HG03135 (cell line): ENCODE measurements at regions not wholly inside any gene's neighbourhood (a gene's known extent, or its start where the extent isn't known, plus 50 kb on each side); places are given as distances from the start of the nearest gene placed in this dataset.
"Not testable (repeated sequence)": the region's sequence is repeated elsewhere in the genome, so short reads cannot be mapped to it uniquely, and the experiment has no call there.

Source experiments
- ATAC-seq: cut with Tn5 transposase; IDR thresholded peaks from one replicate; pipeline ENCODE4 v1.9.1; 2021; ENCODE audit warnings: mild to moderate bottlenecking, moderate library complexity; ENCODE audit not compliant: unreplicated experiment

DNA sequence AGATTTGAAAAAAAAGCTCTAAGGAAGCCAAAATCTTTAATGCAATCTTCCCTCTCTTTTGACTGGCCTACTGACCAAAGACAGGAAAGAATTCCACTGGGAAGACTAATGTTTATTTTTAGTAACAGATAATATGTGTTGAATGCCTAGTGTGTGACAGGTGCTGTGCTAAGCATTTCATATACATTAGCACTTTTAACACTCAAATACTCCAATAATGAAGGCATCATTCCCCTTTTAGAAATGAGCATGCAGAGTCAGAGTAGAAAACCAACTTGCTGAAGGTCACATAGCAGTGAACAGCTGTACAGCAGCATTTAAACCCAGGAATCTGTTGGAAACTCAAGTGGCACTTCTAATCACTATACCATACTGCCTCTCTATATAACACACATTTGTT lies 170.6 kb downstream of the MINAR1 start:
- ATAC-seq, result no peak

- no peak for ATAC-seq
Measured at GRCh38 chr15:79606831-79607355, 174.8 kb downstream of the MINAR1 start.

DNA sequence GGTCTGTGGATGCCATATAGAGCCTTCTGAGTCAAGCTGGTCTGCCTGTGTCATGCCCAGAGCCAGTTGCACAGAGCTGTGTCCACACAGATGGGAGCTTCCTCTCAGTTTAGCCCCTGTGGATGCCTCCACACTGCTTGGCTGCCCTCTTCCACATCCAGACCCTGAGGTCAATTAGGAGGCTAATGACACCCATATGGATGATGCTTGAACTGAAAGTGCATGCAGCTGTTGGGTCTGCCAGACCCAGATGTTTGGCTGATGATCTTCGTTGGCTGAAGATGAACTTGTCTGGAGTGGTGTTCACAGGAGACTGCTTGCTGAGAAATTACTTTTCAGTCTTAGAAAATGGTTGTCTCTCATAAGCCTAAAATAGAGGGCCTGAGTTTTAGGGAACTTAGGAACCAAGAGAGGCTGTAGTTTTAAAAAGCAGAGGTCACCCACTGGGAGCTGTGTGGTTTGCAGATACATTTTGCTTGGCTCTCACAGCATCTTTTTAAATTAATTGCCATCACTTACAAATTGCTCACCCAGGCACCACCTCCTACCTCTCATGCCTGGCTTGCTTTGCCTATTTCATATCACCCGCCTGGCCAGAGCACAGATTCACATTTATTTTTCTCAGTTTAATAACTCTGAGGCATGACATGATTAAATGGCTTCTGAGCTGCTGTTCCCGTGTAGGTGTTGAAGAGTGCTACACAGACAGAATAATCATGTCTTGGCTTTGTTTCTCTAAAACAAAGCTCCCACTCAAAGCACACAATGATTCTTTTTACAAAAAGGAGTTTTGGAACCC lies 176.1 kb downstream of the MINAR1 start:
- ATAC-seq, result no peak

GRCh38 chr15:79609506-79609905 lies 177.4 kb downstream of the MINAR1 start:
- ATAC-seq, result no peak

DNA sequence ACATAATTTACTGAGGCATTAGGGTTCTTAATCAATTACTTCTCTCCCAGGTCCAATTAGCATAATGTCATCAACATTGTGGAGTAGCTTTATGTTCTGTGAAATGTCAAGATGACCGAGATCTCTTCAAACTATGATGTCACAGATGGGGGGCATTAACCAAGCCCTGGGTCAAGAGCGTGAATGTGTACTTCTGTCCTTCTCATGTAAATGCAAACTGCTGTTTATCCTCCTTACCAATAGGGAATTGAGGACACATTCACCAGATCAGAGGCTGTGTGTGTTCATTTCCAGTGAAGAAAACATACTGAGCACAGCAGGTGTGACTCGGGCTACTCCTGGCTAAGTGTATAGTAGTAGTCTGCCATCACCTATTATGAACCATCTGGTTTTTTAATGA lies 177.9 kb downstream of the MINAR1 start:
- no peak for ATAC-seq

DNA sequence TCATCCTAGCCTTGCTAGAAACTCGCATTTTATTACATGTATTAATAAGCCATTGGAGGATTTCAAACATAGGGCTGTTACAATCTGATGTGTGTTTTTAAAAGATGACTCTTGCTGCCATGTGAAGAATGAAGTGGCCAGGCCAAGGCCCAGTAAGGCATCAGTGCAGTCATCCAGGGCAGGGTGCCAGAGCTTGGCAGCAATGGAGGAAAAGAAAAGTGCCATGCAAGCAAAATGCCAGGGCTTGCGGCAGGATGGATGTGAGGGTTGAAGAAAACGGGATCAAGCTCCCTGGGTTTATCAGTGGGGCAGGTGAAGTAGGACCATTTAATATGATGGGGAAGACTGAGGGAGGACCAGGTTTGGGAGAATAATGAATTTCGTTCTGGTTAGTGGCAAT lies 183.6 kb downstream of the MINAR1 start:
- no peak for ATAC-seq

- no peak for ATAC-seq
Measured at GRCh38 chr15:79617071-79617470, 184.9 kb downstream of the MINAR1 start.

DNA sequence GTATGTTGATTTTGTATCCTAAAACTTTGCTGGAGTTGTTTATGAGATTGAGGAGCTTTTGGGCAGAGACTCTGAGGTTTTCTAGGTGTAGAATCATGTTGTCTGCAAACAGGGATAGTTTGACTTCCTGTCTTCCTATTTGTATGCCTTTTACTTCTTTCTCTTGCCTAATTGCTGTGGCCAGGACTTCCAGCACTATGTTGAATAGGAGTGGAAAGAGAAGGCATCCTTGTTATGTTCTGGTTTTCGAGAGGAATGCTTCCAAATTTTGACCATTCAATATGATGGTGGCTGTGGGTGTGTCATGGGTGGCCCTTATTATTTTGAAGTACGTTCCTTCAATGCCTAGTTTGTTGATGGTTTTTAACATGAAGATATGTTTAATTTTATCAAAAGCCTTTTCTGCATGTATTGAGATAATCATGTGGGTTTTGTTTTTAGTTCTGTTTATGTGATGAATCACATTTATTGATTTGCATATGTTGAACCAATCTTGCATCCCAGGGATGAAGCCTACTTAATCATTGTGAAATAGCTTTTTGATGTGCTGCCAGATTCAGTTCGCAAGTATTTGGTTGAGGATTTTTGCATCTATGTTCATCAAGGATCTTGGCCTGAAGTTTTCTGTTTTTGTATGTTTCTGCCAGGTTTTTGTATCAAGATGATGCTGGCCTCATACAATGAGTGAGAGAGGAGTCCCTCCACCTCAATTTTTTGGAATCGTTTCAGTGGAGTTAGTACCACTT lies 188.1 kb downstream of the MINAR1 start:
- no peak for ATAC-seq

DNA sequence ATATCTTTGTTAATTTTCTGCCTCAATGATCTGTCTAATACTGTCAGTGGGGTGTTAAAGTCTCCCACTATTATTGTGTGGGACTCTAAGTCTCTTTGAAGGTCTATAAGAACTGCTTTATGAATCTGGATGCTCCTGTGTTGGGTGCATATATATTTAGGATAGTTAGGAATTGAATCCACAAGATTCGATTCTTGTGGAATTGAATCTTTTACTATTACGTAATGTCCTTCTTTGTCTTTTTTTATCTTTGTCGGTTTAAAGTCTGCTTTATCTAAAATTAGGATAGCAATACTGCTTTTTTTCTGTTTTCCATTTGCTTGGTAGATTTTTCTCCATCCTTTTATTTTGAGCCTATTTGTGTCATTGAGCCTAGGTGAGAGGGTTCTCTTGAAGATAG lies 189.7 kb downstream of the MINAR1 start:
- ATAC-seq, result not testable (repeated sequence)

GRCh38 chr15:79623488-79623887 lies 191.4 kb downstream of the MINAR1 start:
- no peak for ATAC-seq

DNA sequence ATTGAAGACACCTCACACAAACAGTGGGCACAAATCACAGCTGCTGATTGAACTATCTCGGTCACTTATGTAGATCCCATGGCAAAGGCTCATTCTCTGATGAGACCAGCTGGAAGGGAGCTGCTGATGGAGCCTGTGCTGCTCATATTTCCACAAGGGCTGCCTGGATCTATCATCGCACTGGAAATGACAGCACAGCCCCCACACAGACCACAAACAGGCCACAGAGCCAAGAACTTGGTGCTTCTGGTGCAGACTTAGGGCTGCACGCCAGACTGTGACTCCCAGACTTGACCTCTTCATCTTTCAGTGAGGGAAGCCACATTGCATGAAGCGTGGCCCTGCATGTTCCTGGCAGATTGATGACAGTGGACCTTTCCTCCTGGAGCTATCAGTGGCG lies 197.6 kb downstream of the MINAR1 start:
- no peak for ATAC-seq

DNA sequence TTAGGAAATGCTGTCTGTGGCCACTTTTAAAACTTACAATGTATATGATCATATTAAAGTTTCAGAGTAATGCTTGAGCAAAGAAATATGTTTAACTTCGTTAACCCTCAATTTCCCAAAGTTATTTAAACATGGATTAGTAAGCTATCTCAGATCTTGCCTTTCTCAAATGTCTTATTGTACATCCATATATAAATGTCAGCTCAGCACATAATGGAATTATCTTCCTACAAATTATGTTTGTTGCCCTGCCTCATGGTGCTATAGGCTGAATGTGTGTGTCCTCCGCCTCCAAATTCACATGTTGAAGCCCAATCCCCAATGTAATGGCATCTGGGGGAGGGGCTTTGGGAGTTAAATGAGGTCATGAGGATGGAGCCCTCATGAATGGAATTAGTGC lies 200.3 kb downstream of the MINAR1 start:
- no peak for ATAC-seq

DNA sequence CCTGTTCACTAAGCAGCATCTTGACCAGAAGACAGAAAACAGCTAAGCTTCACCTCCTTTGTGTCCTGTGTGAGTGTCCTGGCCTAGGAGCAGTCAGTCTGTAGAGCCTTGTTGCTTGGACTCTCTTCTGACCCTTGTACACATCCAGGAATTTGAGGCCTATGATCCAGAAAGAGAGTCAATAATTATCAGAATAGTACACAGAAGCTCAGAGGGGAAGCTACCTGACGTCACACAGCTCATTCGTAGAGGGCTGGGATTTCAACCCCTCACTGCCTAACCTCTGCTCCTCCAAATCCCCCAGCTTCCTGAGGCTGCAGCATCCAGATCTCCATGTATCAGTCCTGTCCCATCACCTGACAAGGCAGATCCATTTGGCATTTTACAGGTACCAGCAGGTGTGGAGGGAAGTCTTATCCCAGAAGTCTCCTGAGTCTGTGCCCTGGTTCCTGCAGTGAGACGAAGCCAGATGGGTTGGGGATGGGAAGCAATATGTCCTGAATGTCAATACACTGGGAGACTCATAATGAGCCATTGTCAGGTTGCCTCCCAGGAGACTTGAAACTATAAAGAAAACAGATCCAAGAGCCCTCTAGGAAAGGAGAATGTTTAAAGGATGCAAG lies 203.1 kb downstream of the MINAR1 start:
- no peak for ATAC-seq

- ATAC-seq, result no peak
Measured at GRCh38 chr15:79635897-79636561, 203.9 kb downstream of the MINAR1 start.

DNA sequence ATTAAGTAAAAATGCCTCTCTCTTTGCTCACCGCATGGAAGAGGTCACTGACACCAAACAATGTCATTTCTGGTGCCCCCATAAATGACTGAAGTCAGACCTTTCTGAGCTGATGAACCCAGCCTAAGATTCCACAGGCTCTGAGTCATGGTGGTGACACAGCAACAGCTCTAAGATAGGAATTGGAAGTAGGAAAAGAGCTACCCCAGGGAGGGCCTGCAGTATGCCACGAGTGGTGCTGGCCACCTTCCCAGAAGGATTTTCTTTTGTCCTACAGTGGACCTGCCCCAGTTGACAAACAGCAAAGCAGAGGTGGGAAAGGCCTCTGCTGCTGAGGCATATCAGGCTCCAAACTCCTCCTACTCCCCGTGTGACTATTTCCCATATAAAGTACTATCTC lies 208.1 kb downstream of the MINAR1 start:
- ATAC-seq, result no peak

DNA sequence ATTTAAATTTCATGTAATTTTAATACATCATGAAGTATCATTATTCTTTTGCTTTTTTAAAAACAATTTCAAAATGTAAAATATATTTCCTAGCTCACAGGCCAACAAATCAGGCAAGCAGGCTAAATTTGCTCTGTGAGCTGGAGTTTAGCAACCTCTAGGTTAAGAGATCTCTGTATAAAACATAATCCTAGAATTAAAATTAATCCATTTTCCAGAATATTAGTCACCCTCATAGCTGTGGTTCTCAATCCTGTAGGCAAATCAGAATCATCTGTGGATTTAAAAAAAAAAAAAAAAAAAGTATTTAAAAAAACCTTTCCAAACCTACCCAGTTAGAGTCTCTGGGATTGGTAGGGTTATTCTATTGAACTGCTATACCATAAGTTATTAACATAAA lies 209.7 kb downstream of the MINAR1 start:
- no peak for ATAC-seq

- no peak for ATAC-seq
Measured at GRCh38 chr15:79643393-79643792, 211.3 kb downstream of the MINAR1 start.

GRCh38 chr15:79644091-79644490 lies 212.0 kb downstream of the MINAR1 start:
- no peak for ATAC-seq

GRCh38 chr15:79652972-79653371 lies 220.8 kb downstream of the MINAR1 start:
- ATAC-seq, result not testable (repeated sequence)

DNA sequence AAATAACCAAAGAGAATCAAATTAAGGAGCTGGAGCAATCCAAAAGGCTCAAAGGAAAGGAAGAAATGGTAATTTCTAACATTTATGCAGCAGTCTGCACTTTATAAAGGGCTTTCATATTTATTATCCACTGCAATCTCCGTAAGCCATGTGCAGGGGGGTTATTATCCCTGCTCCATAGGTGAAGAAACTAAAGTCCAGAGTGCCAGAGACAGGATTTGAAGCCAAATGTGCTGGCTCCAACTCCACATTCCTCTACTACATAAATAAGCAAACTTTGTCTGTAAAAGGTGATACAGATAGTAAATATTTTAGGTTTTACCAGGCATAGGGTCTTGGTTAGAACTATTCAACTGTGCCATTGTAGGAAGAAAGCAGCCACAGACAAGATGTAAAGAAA lies 221.4 kb downstream of the MINAR1 start:
- ATAC-seq, result no peak
